Ishikawa (cell line): ENCODE measurements at regions not wholly inside any gene's neighbourhood (a gene's known extent, or its start where the extent isn't known, plus 50 kb on each side); places are given as distances from the start of the nearest gene placed in this dataset.

Experiments
- CEBPB ChIP-seq: IDR thresholded peaks from 2 replicates; pipeline ENCODE4 v1.6.1; 2012
- CREB1 ChIP-seq: IDR thresholded peaks from 2 replicates; pipeline ENCODE4 v1.6.1; 2012; ENCODE audit warnings: low read depth
- EGR1 ChIP-seq: IDR thresholded peaks from 2 replicates; pipeline ENCODE4 v1.6.1; 2012
- EP300 ChIP-seq: IDR thresholded peaks from 2 replicates; pipeline ENCODE4 v1.6.1; 2012; ENCODE audit warnings: borderline replicate concordance
- FOXM1 ChIP-seq: IDR thresholded peaks from 2 replicates; pipeline ENCODE4 v1.6.1; 2012; ENCODE audit warnings: low read depth, borderline replicate concordance
- MAX ChIP-seq: IDR thresholded peaks from 2 replicates; pipeline ENCODE4 v1.6.1; 2012
- NFIC ChIP-seq: IDR thresholded peaks from 2 replicates; pipeline ENCODE4 v1.6.1; 2012
- RAD21 ChIP-seq: IDR thresholded peaks from 2 replicates; pipeline ENCODE4 v1.6.1; 2012; ENCODE audit warnings: low read depth
- REST ChIP-seq: IDR thresholded peaks from 2 replicates; pipeline ENCODE4 v1.6.1; 2012; ENCODE audit warnings: low read depth, mild to moderate bottlenecking
- TAF1 ChIP-seq: IDR thresholded peaks from 2 replicates; pipeline ENCODE4 v1.6.1; 2012; ENCODE audit warnings: low read depth, mild to moderate bottlenecking
- TCF12 ChIP-seq: IDR thresholded peaks from 2 replicates; pipeline ENCODE4 v1.6.1; 2012; ENCODE audit warnings: low read depth
- TEAD4 ChIP-seq: IDR thresholded peaks from 2 replicates; pipeline ENCODE4 v1.6.1; 2012
- USF1 ChIP-seq: IDR thresholded peaks from 2 replicates; pipeline ENCODE4 v1.6.1; 2012
- YY1 ChIP-seq: IDR thresholded peaks from 2 replicates; pipeline ENCODE4 v1.6.1; 2012; ENCODE audit warnings: low read depth
- ZBTB7A ChIP-seq: IDR thresholded peaks from 2 replicates; pipeline ENCODE4 v1.6.1; 2012; ENCODE audit warnings: low read depth

GRCh38 chr2:12642332-12642731, 74.4 kb upstream of the TRIB2 start:
- TF ChIP-seq MAX: no peak
- no peak for TF ChIP-seq FOXM1
- no peak for TF ChIP-seq EP300
- TF ChIP-seq TAF1: no peak
- TF ChIP-seq TEAD4: no peak
- TF ChIP-seq CEBPB: no peak
- no peak for TF ChIP-seq CREB1
- TF ChIP-seq NFIC: no peak
- no peak for TF ChIP-seq EGR1

- TF ChIP-seq TEAD4: no peak
- TF ChIP-seq MAX: no peak
- no peak for TF ChIP-seq TAF1
- no peak for TF ChIP-seq EP300
- no peak for TF ChIP-seq USF1
- TF ChIP-seq RAD21: no peak
- TF ChIP-seq CREB1: no peak
- no peak for TF ChIP-seq YY1
- TF ChIP-seq REST: no peak
- no peak for TF ChIP-seq EGR1
- no peak for TF ChIP-seq NFIC
- TF ChIP-seq CEBPB: no peak
- no peak for TF ChIP-seq FOXM1
- TF ChIP-seq ZBTB7A: no peak
Measured at GRCh38 chr2:12642859-12643258, 73.9 kb upstream of the TRIB2 start.

- TF ChIP-seq YY1: no peak
- TF ChIP-seq FOXM1: no peak
- no peak for TF ChIP-seq RAD21
- no peak for TF ChIP-seq USF1
- no peak for TF ChIP-seq TCF12
- TF ChIP-seq EGR1: no peak
- no peak for TF ChIP-seq CEBPB
- no peak for TF ChIP-seq MAX
- TF ChIP-seq REST: no peak
- no peak for TF ChIP-seq NFIC
- TF ChIP-seq TAF1: no peak
- TF ChIP-seq EP300: no peak
- no peak for TF ChIP-seq TEAD4
- no peak for TF ChIP-seq CREB1
- TF ChIP-seq ZBTB7A: no peak
Measured at GRCh38 chr2:12649602-12650400, 66.9 kb upstream of the TRIB2 start.

GRCh38 chr2:12651641-12652040, 65.1 kb upstream of the TRIB2 start:
- no peak for TF ChIP-seq USF1
- no peak for TF ChIP-seq FOXM1
- no peak for TF ChIP-seq TCF12
- TF ChIP-seq NFIC: no peak
- TF ChIP-seq CEBPB: no peak
- TF ChIP-seq REST: no peak
- TF ChIP-seq TEAD4: no peak
- TF ChIP-seq EP300: no peak
- TF ChIP-seq MAX: no peak
- no peak for TF ChIP-seq RAD21
- no peak for TF ChIP-seq CREB1
